H1 (cell line): ENCODE measurements at regions not wholly inside any gene's neighbourhood (a gene's known extent, or its start where the extent isn't known, plus 50 kb on each side); places are given as distances from the start of the nearest gene placed in this dataset.

Experiments used
- CTCF ChIA-PET: fragments of 300-600 bp; sonication (Branson Sonifier 250); formaldehyde crosslinking; loops from one replicate; lab custom pipeline; 2021; ENCODE audit not compliant: partially characterized antibody; lab: Charles Lee
- POLR2A ChIA-PET: fragments of 300-600 bp; sonication (Branson Sonifier 250); formaldehyde crosslinking; loops from one replicate; lab custom pipeline; 2021; ENCODE audit warnings: inconsistent platforms; ENCODE audit not compliant: partially characterized antibody; lab: Charles Lee
- DNase-seq, 2 experiments: peaks; one replicate each; pipeline versions ENCODE4 v3.0.0 to v3.0.0-alpha.2; 2010 to 2022; ENCODE audit warnings: low spot score in 2 of 2, low read depth in 1 of 2, mixed read lengths in 1 of 2
- FAIRE-seq: peaks from 2 replicates; lab custom pipeline; 2011; peaks lifted over from hg19 to GRCh38; lab: Jason Lieb, UNC
- H2AFZ ChIP-seq: 2 replicates; pipeline ENCODE4 v1.8.1; 2012; ENCODE audit warnings: low read length, inconsistent platforms
- H2AK5ac ChIP-seq: 2 replicates; pipeline ENCODE4 v1.6.1; 2013; ENCODE audit warnings: low read depth, low read length
- H2BK120ac ChIP-seq: replicated peaks from 2 replicates; pipeline ENCODE3; 2013; ENCODE audit warnings: low read depth, low read length, inconsistent platforms
- H2BK12ac ChIP-seq: 2 replicates; pipeline ENCODE4 v1.6.1; 2013; ENCODE audit warnings: low read depth, low read length
- H2BK15ac ChIP-seq: 2 replicates; pipeline ENCODE4 v1.6.1; 2013; ENCODE audit warnings: low read length
- H2BK20ac ChIP-seq: 2 replicates; pipeline ENCODE4 v1.6.1; 2013; ENCODE audit warnings: low read length
- H2BK5ac ChIP-seq: 2 replicates; pipeline ENCODE4 v1.6.1; 2013; ENCODE audit warnings: low read depth, low read length
- H3K14ac ChIP-seq: 2 replicates; pipeline ENCODE4 v1.6.1; 2013; ENCODE audit warnings: inconsistent platforms; ENCODE audit not compliant: insufficient read length
- H3K18ac ChIP-seq: 2 replicates; pipeline ENCODE4 v1.6.1; 2013; ENCODE audit warnings: low read length; ENCODE audit errors: extremely low read depth
- H3K23ac ChIP-seq: 2 replicates; pipeline ENCODE4 v1.6.1; 2013; ENCODE audit warnings: inconsistent platforms; ENCODE audit not compliant: insufficient read length
- H3K23me2 ChIP-seq: 2 replicates; pipeline ENCODE4 v1.6.1; 2013; ENCODE audit warnings: low read depth, low read length
- H3K27ac ChIP-seq: 2 replicates; pipeline ENCODE4 v1.6.1; 2011; ENCODE audit warnings: low read depth, low read length, inconsistent platforms
- H3K27me3 ChIP-seq, 4 experiments: replicated peaks in 1 of 4; 1 replicate in 1 of 4; 2 replicates in 3 of 4; pipeline versions ENCODE4 v1.6.1 to v1.8.1; 2011 to 2013; ENCODE audit warnings: low read length in 3 of 4, mild to moderate bottlenecking in 3 of 4, inconsistent platforms in 2 of 4, mixed read lengths in 2 of 4, moderate library complexity in 1 of 4; ENCODE audit not compliant: control insufficient read depth in 3 of 4, insufficient read depth in 3 of 4; ENCODE audit errors: extremely low read depth in 1 of 4
- H3K36me3 ChIP-seq, 4 experiments: 2 replicates each; pipeline versions ENCODE4 v1.6.1 to v1.8.1; 2011 to 2013; ENCODE audit warnings: mild to moderate bottlenecking in 4 of 4, low read length in 3 of 4, moderate library complexity in 2 of 4, control low read depth in 1 of 4, inconsistent platforms in 1 of 4; ENCODE audit not compliant: insufficient read depth in 4 of 4, control insufficient read depth in 2 of 4
- H3K4ac ChIP-seq: replicated peaks from 2 replicates; pipeline ENCODE3; 2013; ENCODE audit warnings: low read length, low read depth, mixed read lengths, inconsistent platforms; ENCODE audit not compliant: insufficient read length
- H3K4me1 ChIP-seq, 4 experiments: replicated peaks in 1 of 4; 1 replicate in 1 of 4; 2 replicates in 3 of 4; pipeline versions ENCODE4 v1.6.1 to v1.8.1; 2011 to 2013; ENCODE audit warnings: low read length in 3 of 4, inconsistent platforms in 2 of 4, mixed read lengths in 1 of 4; ENCODE audit not compliant: insufficient read depth in 4 of 4, control insufficient read depth in 3 of 4
- H3K4me2 ChIP-seq, 2 experiments: 2 replicates each; pipeline versions ENCODE4 v1.6.1 to v1.8.1; 2011 to 2013; ENCODE audit warnings: low read depth in 2 of 2, low read length in 2 of 2, control low read depth in 1 of 2, inconsistent platforms in 1 of 2, mild to moderate bottlenecking in 1 of 2; ENCODE audit not compliant: insufficient read depth in 1 of 2
- H3K4me3 ChIP-seq, 4 experiments: fragments of 200-600, 300-600 bp in 1 of 4; sonication (generic), shearing (Covaris generic), sonication (Bioruptor Twin) in 1 of 4; 2 replicates each; pipeline versions ENCODE4 v1.5.1 to v1.8.1; 2011 to 2016; ENCODE audit warnings: low read length in 4 of 4, low read depth in 3 of 4, control low read depth in 2 of 4, inconsistent platforms in 2 of 4, mild to moderate bottlenecking in 2 of 4, mixed read lengths in 1 of 4, moderate library complexity in 1 of 4; ENCODE audit not compliant: insufficient read depth in 2 of 4; ENCODE audit errors: extremely low read depth in 1 of 4
- H3K56ac ChIP-seq: replicated peaks from 2 replicates; pipeline ENCODE3; 2013; ENCODE audit warnings: low read depth, mild to moderate bottlenecking, mixed read lengths, low read length, inconsistent platforms; ENCODE audit not compliant: insufficient read length
- H3K79me1 ChIP-seq: 2 replicates; pipeline ENCODE4 v1.6.1; 2013; ENCODE audit warnings: low read depth, low read length, control low read depth
- H3K79me2 ChIP-seq, 2 experiments: 2 replicates each; pipeline versions ENCODE4 v1.6.1 to v1.8.1; 2012 to 2013; ENCODE audit warnings: low read length in 2 of 2, mild to moderate bottlenecking in 2 of 2, inconsistent platforms in 1 of 2; ENCODE audit not compliant: insufficient read depth in 2 of 2, control insufficient read depth in 1 of 2
- H3K9ac ChIP-seq, 4 experiments: replicated peaks in 1 of 4; 1 replicate in 1 of 4; 2 replicates in 3 of 4; pipeline versions ENCODE4 v1.6.1 to v1.8.1; 2011 to 2013; ENCODE audit warnings: low read depth in 3 of 4, low read length in 3 of 4, control low read depth in 2 of 4, mild to moderate bottlenecking in 2 of 4, moderate library complexity in 2 of 4, inconsistent platforms in 1 of 4; ENCODE audit errors: extremely low read depth in 1 of 4
- H3K9me3 ChIP-seq, 2 experiments: 2 replicates each; pipeline versions ENCODE4 v1.6.1 to v1.8.1; 2012 to 2013; ENCODE audit warnings: mild to moderate bottlenecking in 2 of 2, moderate library complexity in 2 of 2, control low read depth in 1 of 2, inconsistent platforms in 1 of 2, low read depth in 1 of 2, low read length in 1 of 2, mixed read lengths in 1 of 2; ENCODE audit not compliant: insufficient read depth in 2 of 2
- H4K20me1 ChIP-seq, 2 experiments: replicated peaks in 1 of 2; 2 replicates each; pipeline versions ENCODE3 to v1.8.1; 2011 to 2013; ENCODE audit warnings: inconsistent platforms in 2 of 2, low read length in 2 of 2, mild to moderate bottlenecking in 1 of 2; ENCODE audit not compliant: insufficient read depth in 2 of 2, control insufficient read depth in 1 of 2
- H4K5ac ChIP-seq: 2 replicates; pipeline ENCODE4 v1.6.1; 2013; ENCODE audit warnings: low read length, low read depth, mixed read lengths, inconsistent platforms; ENCODE audit not compliant: insufficient read length
- H4K8ac ChIP-seq: 2 replicates; pipeline ENCODE4 v1.8.0; 2013; ENCODE audit warnings: mild to moderate bottlenecking, moderate library complexity, low read length, inconsistent platforms; ENCODE audit not compliant: insufficient read depth; ENCODE audit errors: extremely low read depth
- H4K91ac ChIP-seq: replicated peaks from 2 replicates; pipeline ENCODE3; 2013; ENCODE audit warnings: low read length, mixed read lengths, inconsistent platforms; ENCODE audit not compliant: insufficient read length
- BACH1 ChIP-seq: IDR thresholded peaks from 2 replicates; pipeline ENCODE4 v1.6.1; 2012; ENCODE audit warnings: low read length, improper control_type of control experiment
- JUN ChIP-seq: IDR thresholded peaks from 2 replicates; pipeline ENCODE4 v1.6.1; 2011; ENCODE audit warnings: low read depth, mild to moderate bottlenecking, improper control_type of control experiment, low read length
- MAFK ChIP-seq: IDR thresholded peaks from 2 replicates; pipeline ENCODE4 v1.6.1; 2012; ENCODE audit warnings: low read depth, mild to moderate bottlenecking, improper control_type of control experiment, low read length
- PHF8 ChIP-seq: fragments of 200-600 bp; sonication (generic); conservative IDR thresholded peaks from 2 replicates; pipeline ENCODE4 v1.7.1; 2012; ENCODE audit warnings: low read depth, mild to moderate bottlenecking, inconsistent platforms, low read length, moderate library complexity
- RAD21 ChIP-seq, 2 experiments: IDR thresholded peaks in 1 of 2; conservative IDR thresholded peaks in 1 of 2; 2 replicates each; pipeline ENCODE4 v1.6.1; 2011; ENCODE audit warnings: low read depth in 2 of 2, low read length in 2 of 2, improper control_type of control experiment in 1 of 2, inconsistent platforms in 1 of 2, mild to moderate bottlenecking in 1 of 2, moderate library complexity in 1 of 2
- WGBS, 2 experiments: shearing (Covaris generic) in 1 of 2; methylation state at CpG; one replicate each; pipeline versions ENCODE4 v1.1.6 to v1.1.7; 2013 to 2015; ENCODE audit warnings: low lambda C conversion rate in 2 of 2, mixed read lengths in 2 of 2, inconsistent platforms in 1 of 2, low coverage in 1 of 2, missing lambda C conversion rate in 1 of 2; ENCODE audit not compliant: insufficient replicate concordance in 2 of 2, insufficient coverage in 1 of 2, insufficient read length in 1 of 2; ENCODE audit errors: extremely low coverage in 1 of 2, missing lambda C conversion rate in 1 of 2; 5-methylcytosine and 5-hydroxymethylcytosine counted together

DNA sequence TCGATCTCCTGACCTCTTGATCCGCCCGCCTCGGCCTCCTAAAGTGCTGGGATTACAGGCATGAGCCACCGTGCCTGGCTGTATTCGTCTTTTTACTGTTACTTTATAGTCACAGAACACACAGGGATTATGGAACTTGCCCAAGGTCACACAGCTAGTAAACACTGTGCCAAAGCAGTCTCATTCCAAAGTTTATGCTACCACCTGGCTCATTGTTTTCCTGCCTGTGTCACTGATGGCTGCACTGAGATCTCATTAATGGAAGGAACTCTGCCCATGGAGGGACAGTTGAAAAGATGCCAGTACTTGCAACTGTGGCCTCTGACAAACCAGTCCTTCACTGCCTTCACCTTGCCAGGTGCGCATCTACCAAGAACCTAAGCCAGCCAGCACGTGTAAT, 517.7 kb downstream of the BCOR start:
- no peak overlapping the region for H3K4me2 ChIP-seq
- no peak overlapping the region for H3K4ac ChIP-seq
- no peak overlapping the region for H3K18ac ChIP-seq
- no peak overlapping the region for H4K91ac ChIP-seq
- H3K9me3 ChIP-seq, result peaks cover 0 to 2% of the 10 kb centered on the region in 2 experiments; a peak in 1 of 4 replicates
- H3K56ac ChIP-seq, result no peak overlapping the region
- H3K36me3 ChIP-seq, result no peaks in the 10 kb centered on the region
- no peaks in the 10 kb centered on the region for H3K23me2 ChIP-seq
- no peak overlapping the region for H4K8ac ChIP-seq
- FAIRE-seq (no peak), DNase-seq (no peak)
- no peak overlapping the region for H2BK12ac ChIP-seq
- POLR2A ChIA-PET, result no interaction called here
- H3K79me1 ChIP-seq, result no peaks in the 10 kb centered on the region
- WGBS, 2 experiments, result 98% methylated on average over 5 of the region's 8 CpGs; no CpG with 5 or more reads in 1 of the 2 experiments
- no peak overlapping the region for H3K4me3 ChIP-seq
- H2BK20ac ChIP-seq, result no peak overlapping the region
- H3K14ac ChIP-seq, result no peak overlapping the region
- H2AFZ ChIP-seq, result no peak overlapping the region
- H3K4me1 ChIP-seq, result no peaks in the 10 kb centered on the region; a peak in 1 of 7 replicates
- H3K27me3 ChIP-seq, result no peaks in the 10 kb centered on the region
- H4K5ac ChIP-seq, result no peak overlapping the region
- no peak overlapping the region for H2BK5ac ChIP-seq
- H3K9ac ChIP-seq, result no peak overlapping the region
- CTCF ChIA-PET, result no interaction called here
- H2BK120ac ChIP-seq, result no peak overlapping the region
- H2AK5ac ChIP-seq, result no peak overlapping the region
- no peaks in the 10 kb centered on the region for H4K20me1 ChIP-seq
- no peaks in the 10 kb centered on the region for H3K79me2 ChIP-seq
- no peak overlapping the region for H3K27ac ChIP-seq
- no peak overlapping the region for H2BK15ac ChIP-seq
- no peak overlapping the region for H3K23ac ChIP-seq
- no peak for TF ChIP-seq BACH1
- no peak for TF ChIP-seq MAFK
- TF ChIP-seq RAD21 (IDR thresholded peaks at IDR 0.05 in 1 of 2, conservative IDR thresholded peaks at IDR 0.05 in 1 of 2; ENCODE audit: low read depth in 2 of 2, low read length in 2 of 2), result no peak
- no peak for TF ChIP-seq PHF8
- TF ChIP-seq JUN, result no peak
